OCI-LY3 (cell line): ENCODE measurements at regions not wholly inside any gene's neighbourhood (a gene's known extent, or its start where the extent isn't known, plus 50 kb on each side); places are given as distances from the start of the nearest gene placed in this dataset.

Source experiments
- H2AFZ ChIP-seq: fragments of 200-600, 300-600 bp; shearing (Covaris generic); 2 replicates; pipeline ENCODE4 v1.6.0; 2014; ENCODE audit warnings: antibody characterized with exemption, low read depth, low read length
- H3K27ac ChIP-seq: fragments of 200-600, 300-600 bp; sonication (generic); 2 replicates; pipeline ENCODE4 v1.5.1; 2014; ENCODE audit warnings: mild to moderate bottlenecking, low read length, moderate library complexity, mixed read lengths
- H3K27me3 ChIP-seq: fragments of 200-600, 300-600 bp; sonication (generic); 2 replicates; pipeline ENCODE4 v1.6.1; 2014; ENCODE audit warnings: low read depth, low read length, mixed read lengths
- H3K36me3 ChIP-seq: fragments of 200-600, 300-600 bp; sonication (generic); replicated peaks from 2 replicates; pipeline ENCODE3; 2014; ENCODE audit warnings: low read depth, low read length, mixed read lengths
- H3K4me1 ChIP-seq: fragments of 300-600, 200-600 bp; sonication (generic); 2 replicates; pipeline ENCODE4 v1.6.1; 2014; ENCODE audit warnings: low read length, mixed read lengths
- H3K4me2 ChIP-seq: fragments of 200-600, 300-600 bp; sonication (generic); 2 replicates; pipeline ENCODE4 v1.6.1; 2014; ENCODE audit warnings: low read length, mixed read lengths
- H3K4me3 ChIP-seq: fragments of 300-600, 200-600 bp; sonication (generic); 2 replicates; pipeline ENCODE4 v1.5.1; 2014; ENCODE audit warnings: antibody characterized with exemption, mild to moderate bottlenecking, low read length, moderate library complexity
- H3K79me2 ChIP-seq: fragments of 300-600, 200-600 bp; shearing (Covaris generic); 2 replicates; pipeline ENCODE4 v1.6.1; 2014; ENCODE audit warnings: mild to moderate bottlenecking, low read length, mixed read lengths
- H3K9ac ChIP-seq: fragments of 300-600, 200-600 bp; shearing (Covaris generic); 2 replicates; pipeline ENCODE4 v1.6.0; 2014; ENCODE audit warnings: mild to moderate bottlenecking, low read length, moderate library complexity
- H3K9me3 ChIP-seq: fragments of 200-600, 300-600 bp; shearing (Covaris generic); 2 replicates; pipeline ENCODE4 v1.6.1; 2014; ENCODE audit warnings: low read length, mixed read lengths; ENCODE audit not compliant: insufficient read depth
- H4K20me1 ChIP-seq: fragments of 200-600, 300-600 bp; sonication (generic); 2 replicates; pipeline ENCODE4 v1.6.1; 2016; ENCODE audit warnings: low read length, mixed read lengths; ENCODE audit not compliant: insufficient read depth
- CTCF ChIP-seq: fragments of 200-600, 300-600 bp; sonication (generic); IDR thresholded peaks from 2 replicates; pipeline ENCODE4 v1.5.1; 2014; ENCODE audit warnings: antibody characterized with exemption, low read length, low read depth
- EZH2phosphoT487 ChIP-seq: fragments of 200-600 bp; shearing (Covaris generic); IDR thresholded peaks from 2 replicates; pipeline ENCODE4 v1.6.1; 2018; ENCODE audit warnings: antibody characterized with exemption, mixed run types, low read depth

GRCh38 chr14:86712727-86713126, 1182.8 kb downstream of the FLRT2 start:
- Histone ChIP-seq H2AFZ (no peak overlapping the region), H3K4me3 (no peak overlapping the region), H3K9me3 (no peaks in the 10 kb centered on the region), H3K4me2 (no peak overlapping the region), H3K36me3 (no peaks in the 10 kb centered on the region), H3K79me2 (no peaks in the 10 kb centered on the region), H3K27ac (no peak overlapping the region), H3K4me1 (no peaks in the 10 kb centered on the region), H4K20me1 (no peaks in the 10 kb centered on the region), H3K27me3 (no peaks in the 10 kb centered on the region), H3K9ac (no peak overlapping the region)
- TF ChIP-seq EZH2phosphoT487 = no peak
- no peak for TF ChIP-seq CTCF

GRCh38 chr14:86712176-86712575, 1182.2 kb downstream of the FLRT2 start:
- Histone ChIP-seq H3K4me3 (no peak overlapping the region), H3K4me2 (no peak overlapping the region), H3K79me2 (no peaks in the 10 kb centered on the region), H3K4me1 (0 out of 2 replicates have a peak, but pooled peaks cover under 1% of the 10 kb centered on the region), H3K36me3 (no peaks in the 10 kb centered on the region), H3K9ac (no peak overlapping the region), H3K9me3 (no peaks in the 10 kb centered on the region), H3K27me3 (no peaks in the 10 kb centered on the region), H4K20me1 (no peaks in the 10 kb centered on the region), H2AFZ (no peak overlapping the region), H3K27ac (no peak overlapping the region)
- TF ChIP-seq EZH2phosphoT487 (no peak), CTCF (no peak)

GRCh38 chr14:86708846-86709339, 1178.9 kb downstream of the FLRT2 start:
- no peaks in the 10 kb centered on the region for H3K27me3 ChIP-seq
- H3K27ac ChIP-seq = no peak overlapping the region
- TF ChIP-seq CTCF (no peak), EZH2phosphoT487 (no peak)
- H2AFZ ChIP-seq = no peak overlapping the region
- no peaks in the 10 kb centered on the region for H3K36me3 ChIP-seq
- H3K9ac ChIP-seq = no peak overlapping the region
- H3K79me2 ChIP-seq = no peaks in the 10 kb centered on the region
- H4K20me1 ChIP-seq = no peaks in the 10 kb centered on the region
- H3K9me3 ChIP-seq = no peaks in the 10 kb centered on the region
- H3K4me3 ChIP-seq = no peak overlapping the region
- 0 out of 2 replicates have a peak, but pooled peaks cover 3% of the 10 kb centered on the region for H3K4me1 ChIP-seq
- no peak overlapping the region for H3K4me2 ChIP-seq

GRCh38 chr14:86707071-86707470, 1177.1 kb downstream of the FLRT2 start:
- no peak overlapping the region for H2AFZ ChIP-seq
- no peaks in the 10 kb centered on the region for H3K27me3 ChIP-seq
- no peaks in the 10 kb centered on the region for H3K79me2 ChIP-seq
- no peak overlapping the region for H3K4me3 ChIP-seq
- no peaks in the 10 kb centered on the region for H3K36me3 ChIP-seq
- H3K4me2 ChIP-seq = no peak overlapping the region
- H3K4me1 ChIP-seq = 0 out of 2 replicates have a peak, but pooled peaks cover 3% of the 10 kb centered on the region
- H4K20me1 ChIP-seq = no peaks in the 10 kb centered on the region
- no peaks in the 10 kb centered on the region for H3K9me3 ChIP-seq
- H3K9ac ChIP-seq = no peak overlapping the region
- TF ChIP-seq CTCF (no peak), EZH2phosphoT487 (no peak)
- no peak overlapping the region for H3K27ac ChIP-seq
